ENCODE measurements at regions not wholly inside any gene's neighbourhood (a gene's known extent, or its start where the extent isn't known, plus 50 kb on each side); places are given as distances from the start of the nearest gene placed in this dataset.

DNA sequence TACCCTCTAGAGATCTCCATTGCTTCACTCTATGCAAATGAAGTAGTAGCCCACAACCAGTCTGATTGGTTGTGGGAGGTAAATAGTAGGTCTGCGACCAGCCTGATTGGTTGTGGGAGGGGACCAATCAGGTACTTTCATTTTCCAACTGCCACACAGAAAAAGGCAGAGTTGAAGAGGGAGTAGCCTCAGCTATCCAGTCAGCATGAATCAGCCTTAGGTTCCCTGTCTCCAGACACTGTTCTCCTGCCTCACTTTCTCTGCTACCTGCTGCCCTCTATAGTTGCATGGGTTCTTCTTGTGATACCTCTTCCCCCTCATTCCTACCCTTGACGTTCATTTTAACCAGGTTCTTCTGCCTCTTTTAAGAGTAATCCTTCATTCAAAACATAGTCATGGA, 114.5 kb upstream of the LYZL1 start:
- no peak for DNase-seq (ENCODE audit: extremely low spot score)
- no peaks in the 10 kb centered on the region for H3K4me1 ChIP-seq
- no peak for TF ChIP-seq POLR2A (IDR thresholded peaks at IDR 0.05; ENCODE audit: low read depth)
- no peak for TF ChIP-seq EP300 (IDR thresholded peaks at IDR 0.05)
- no peak for TF ChIP-seq POLR2AphosphoS5 (IDR thresholded peaks at IDR 0.05)
- TF ChIP-seq, protein P1, sequence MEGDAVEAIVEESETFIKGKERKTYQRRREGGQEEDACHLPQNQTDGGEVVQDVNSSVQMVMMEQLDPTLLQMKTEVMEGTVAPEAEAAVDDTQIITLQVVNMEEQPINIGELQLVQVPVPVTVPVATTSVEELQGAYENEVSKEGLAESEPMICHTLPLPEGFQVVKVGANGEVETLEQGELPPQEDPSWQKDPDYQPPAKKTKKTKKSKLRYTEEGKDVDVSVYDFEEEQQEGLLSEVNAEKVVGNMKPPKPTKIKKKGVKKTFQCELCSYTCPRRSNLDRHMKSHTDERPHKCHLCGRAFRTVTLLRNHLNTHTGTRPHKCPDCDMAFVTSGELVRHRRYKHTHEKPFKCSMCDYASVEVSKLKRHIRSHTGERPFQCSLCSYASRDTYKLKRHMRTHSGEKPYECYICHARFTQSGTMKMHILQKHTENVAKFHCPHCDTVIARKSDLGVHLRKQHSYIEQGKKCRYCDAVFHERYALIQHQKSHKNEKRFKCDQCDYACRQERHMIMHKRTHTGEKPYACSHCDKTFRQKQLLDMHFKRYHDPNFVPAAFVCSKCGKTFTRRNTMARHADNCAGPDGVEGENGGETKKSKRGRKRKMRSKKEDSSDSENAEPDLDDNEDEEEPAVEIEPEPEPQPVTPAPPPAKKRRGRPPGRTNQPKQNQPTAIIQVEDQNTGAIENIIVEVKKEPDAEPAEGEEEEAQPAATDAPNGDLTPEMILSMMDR (IDR thresholded peaks at IDR 0.05) = no peak
- intact Hi-C loops (cut with DNase I) = no loop called here
- peaks cover 0 to 15% (median 0%) of the 10 kb centered on the region in 4 donors for H3K27me3 ChIP-seq
- no peaks in the 10 kb centered on the region for H3K36me3 ChIP-seq
- no peak overlapping the region for H3K27ac ChIP-seq (replicated peaks in 1 of 4)
- H3K9me3 ChIP-seq = peaks cover 0 to 12% (median 10%) of the 10 kb centered on the region in 4 donors
- WGBS = 81% methylated on average over 2 of the region's 2 CpGs
- H3K4me3 ChIP-seq = no peak overlapping the region

DNA sequence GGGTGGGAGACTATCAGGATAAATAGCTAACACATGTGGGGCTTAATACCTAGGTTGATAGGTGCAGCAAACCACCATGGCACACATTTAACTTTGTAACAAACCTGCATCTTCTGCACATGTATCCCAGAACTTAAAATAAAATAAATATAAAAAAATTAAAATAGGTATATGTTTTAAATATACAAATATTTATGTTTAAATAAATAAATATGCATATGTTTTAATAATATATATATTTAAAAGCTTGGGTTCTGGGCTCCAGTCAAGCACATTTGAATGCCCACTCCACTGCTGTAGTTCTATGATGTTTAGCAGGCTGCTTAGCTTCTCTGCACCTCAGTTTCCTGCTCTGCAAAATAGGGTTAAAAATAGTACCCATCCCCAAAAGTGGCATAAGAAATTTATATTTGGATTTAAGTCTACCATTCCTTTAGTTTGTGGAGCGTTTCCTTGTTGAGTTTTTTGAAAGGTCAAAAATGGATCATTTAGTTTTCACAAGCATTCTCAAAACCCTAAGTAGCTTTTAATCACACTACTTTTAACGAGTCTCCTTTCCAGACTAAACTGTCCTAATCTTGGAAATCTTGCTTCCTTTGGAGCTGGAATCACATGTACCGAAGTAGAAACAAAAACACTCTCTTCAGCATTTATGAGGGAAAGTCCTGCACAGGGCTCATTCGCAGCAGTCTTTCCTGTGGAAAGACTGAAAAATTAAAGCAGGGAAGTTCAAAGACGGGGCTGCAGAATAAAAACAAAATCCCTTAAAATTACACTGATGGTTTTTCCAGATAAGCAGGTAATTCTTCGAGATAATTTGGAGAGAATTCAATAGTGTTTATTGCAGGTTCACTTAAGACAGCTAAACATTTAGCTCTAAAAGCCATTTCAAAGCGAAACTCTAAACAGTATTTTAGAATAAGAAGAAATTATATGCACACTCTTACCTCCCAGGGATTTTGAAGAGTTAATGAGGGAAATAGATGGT, 111.7 kb upstream of the LYZL1 start:
- H3K9me3 ChIP-seq = no peaks in the 10 kb centered on the region
- peaks cover 0 to 25% (median 0%) of the 10 kb centered on the region in 4 donors for H3K27me3 ChIP-seq
- TF ChIP-seq POLR2AphosphoS5 (IDR thresholded peaks at IDR 0.05) = no peak
- no peaks in the 10 kb centered on the region for H3K4me1 ChIP-seq
- intact Hi-C loops (cut with DNase I) = no loop called here
- H3K36me3 ChIP-seq = no peaks in the 10 kb centered on the region
- no peak overlapping the region for H3K4me3 ChIP-seq
- DNase-seq (ENCODE audit: extremely low spot score) = no peak
- WGBS = 54% methylated on average over 7 of the region's 7 CpGs
- H3K27ac ChIP-seq (replicated peaks in 1 of 4) = no peak overlapping the region

DNA sequence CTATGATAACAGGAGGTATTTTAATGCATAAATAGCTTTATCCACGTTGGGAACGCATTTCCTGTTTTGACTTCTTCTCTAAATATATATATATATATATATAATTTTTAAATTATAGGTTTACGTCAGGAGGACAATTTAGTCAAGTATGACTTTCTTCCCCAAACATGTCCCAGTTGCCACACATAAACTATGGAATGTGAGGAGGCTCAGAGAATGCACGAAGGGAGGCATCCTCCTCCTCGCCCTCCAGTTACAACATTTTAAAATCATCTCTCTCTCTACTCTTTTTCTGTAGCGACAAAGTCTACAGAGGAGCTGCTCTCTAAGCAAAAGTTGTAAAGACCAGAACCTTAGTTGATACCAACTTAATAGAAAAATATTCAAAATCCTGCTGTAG, 106.9 kb upstream of the LYZL1 start:
- WGBS = 67% methylated on average over 6 of the region's 6 CpGs
- H3K36me3 ChIP-seq = no peaks in the 10 kb centered on the region
- H3K27ac ChIP-seq (replicated peaks in 1 of 4) = no peak overlapping the region
- intact Hi-C loops (cut with DNase I) = no loop called here
- no peak for DNase-seq (ENCODE audit: extremely low spot score)
- no peak for TF ChIP-seq EP300 (IDR thresholded peaks at IDR 0.05)
- TF ChIP-seq POLR2AphosphoS5 (IDR thresholded peaks at IDR 0.05) = no peak
- TF ChIP-seq, protein P1 (IDR thresholded peaks at IDR 0.05) = no peak
- TF ChIP-seq POLR2A (IDR thresholded peaks at IDR 0.05; ENCODE audit: low read depth) = no peak
- peaks cover 0 to 24% (median 0%) of the 10 kb centered on the region in 4 donors for H3K27me3 ChIP-seq
- no peak overlapping the region for H3K4me3 ChIP-seq
- H3K4me1 ChIP-seq = no peaks in the 10 kb centered on the region
- H3K9me3 ChIP-seq = no peaks in the 10 kb centered on the region

DNA sequence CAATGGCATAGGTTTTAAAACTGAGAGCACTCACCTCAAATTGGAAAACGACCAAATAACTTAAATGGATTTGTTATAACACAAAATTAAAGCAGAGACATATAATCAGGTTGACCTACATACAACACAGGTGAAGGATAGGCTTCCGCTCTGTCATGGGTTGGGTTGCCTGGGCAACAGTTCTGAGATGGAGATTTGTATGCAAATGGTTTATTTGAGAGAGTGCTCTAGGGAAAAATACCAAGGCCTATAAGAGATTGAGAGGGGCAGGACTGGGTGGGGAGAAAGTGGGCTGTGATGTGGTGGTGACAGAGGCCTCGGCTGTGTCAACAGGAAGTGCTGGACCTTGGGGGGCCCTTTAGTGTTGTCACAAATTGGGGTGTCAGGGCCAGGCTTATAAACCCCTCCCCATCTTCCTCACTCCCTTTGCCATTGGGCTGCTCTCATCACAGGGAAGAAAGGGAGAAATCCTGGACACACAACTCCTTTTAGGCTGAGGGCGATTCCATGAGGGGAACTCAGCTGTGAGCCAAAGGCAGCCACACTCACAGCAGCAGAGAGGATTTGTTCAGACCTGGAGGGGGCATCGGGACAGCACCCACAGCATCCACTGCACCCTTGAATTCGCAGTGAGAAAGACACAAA, 105.4 kb upstream of the LYZL1 start:
- Histone ChIP-seq H3K27ac (replicated peaks in 1 of 4) (no peak overlapping the region), H3K9me3 (no peaks in the 10 kb centered on the region), H3K27me3 (peaks cover 0 to 25% (median 0%) of the 10 kb centered on the region in 4 donors), H3K36me3 (no peaks in the 10 kb centered on the region), H3K4me1 (no peaks in the 10 kb centered on the region), H3K4me3 (no peak overlapping the region)
- DNase-seq (ENCODE audit: extremely low spot score) = no peak
- intact Hi-C loops (cut with DNase I) = no loop called here
- 83% methylated on average over 6 of the region's 6 CpGs for WGBS
- TF ChIP-seq POLR2A (IDR thresholded peaks at IDR 0.05; ENCODE audit: low read depth) (no peak), EP300 (IDR thresholded peaks at IDR 0.05) (no peak), POLR2AphosphoS5 (IDR thresholded peaks at IDR 0.05) (no peak)
- TF ChIP-seq, protein P1 (IDR thresholded peaks at IDR 0.05) = no peak
